ELR (cell line): ENCODE measurements at regions not wholly inside any gene's neighbourhood (a gene's known extent, or its start where the extent isn't known, plus 50 kb on each side); places are given as distances from the start of the nearest gene placed in this dataset.

Experiments used
- DNase-seq: peaks from one replicate; pipeline ENCODE4 v3.0.0-alpha.2; 2015; ENCODE audit warnings: low read depth

- DNase-seq = no peak
Measured at GRCh38 chr2:214674278-214674677, 135.2 kb downstream of the BARD1 start.

- DNase-seq = no peak
Measured at GRCh38 chr2:214671319-214671885, 138.1 kb downstream of the BARD1 start.

- DNase-seq = no peak
Measured at GRCh38 chr2:214652473-214652872, 157.0 kb downstream of the BARD1 start.

- DNase-seq = peak; percentile 38
Measured at GRCh38 chr2:214651451-214651850, 158.0 kb downstream of the BARD1 start.

GRCh38 chr2:214649440-214650205 lies 159.9 kb downstream of the BARD1 start:
- peak; percentile 65 for DNase-seq

GRCh38 chr2:214648520-214648919 lies 161.0 kb downstream of the BARD1 start:
- DNase-seq = no peak

- DNase-seq = no peak
Measured at GRCh38 chr2:214631406-214631805, 178.1 kb downstream of the BARD1 start.

GRCh38 chr2:214630402-214631045 lies 179.0 kb downstream of the BARD1 start:
- peak; percentile 37 for DNase-seq

GRCh38 chr2:214629875-214630274 lies 179.6 kb downstream of the BARD1 start:
- no peak for DNase-seq
